K562 (cell line): ENCODE measurements at regions not wholly inside any gene's neighbourhood (a gene's known extent, or its start where the extent isn't known, plus 50 kb on each side); places are given as distances from the start of the nearest gene placed in this dataset.
"Not testable (repeated sequence)": the region's sequence is repeated elsewhere in the genome, so short reads cannot be mapped to it uniquely, and the experiment has no call there.

Source experiments
- ATAC-seq: fragments of 200-7000 bp; cut with Tn5 transposase; 3 replicates; pipeline ENCODE4 v1.9.1; 2020; ENCODE audit warnings: moderate library complexity
- BruUV-seq: library from RNA; stranded (reverse); fragments of 400-500 nt; replicated peaks from 2 replicates; lab custom pipeline; 2021; lab: Mats Ljungman, UMichigan
- CTCF ChIA-PET: fragments of 300-600 bp; formaldehyde crosslinking; extraction: SDS; loops from one replicate; lab custom pipeline; 2021; ENCODE audit warnings: low intra/inter-chr PET ratio; lab: Yijun Ruan, JAX
- POLR2A ChIA-PET: fragments of 300-600, 350-650 bp; sonication (Branson Sonifier 250); formaldehyde crosslinking; extraction: SDS; loops from one replicate; lab custom pipeline; 2021; ENCODE audit warnings: antibody characterized with exemption, inconsistent platforms; lab: Yijun Ruan, JAX
- DNase-seq, 4 experiments: peaks; one replicate each; pipeline versions ENCODE4 v3.0.0 to v3.0.0-alpha.2; 2011 to 2018; ENCODE audit warnings: low spot score in 3 of 4, mixed read lengths in 3 of 4; ENCODE audit errors: extremely low read depth in 1 of 4
- FAIRE-seq: peaks from 2 replicates; lab custom pipeline; 2011; peaks lifted over from hg19 to GRCh38; lab: Jason Lieb, UNC
- H2AFZ ChIP-seq: 2 replicates; pipeline ENCODE4 v1.6.0; 2011; ENCODE audit warnings: low read depth, low read length, control low read depth, inconsistent platforms
- H3K27ac ChIP-seq: fragments of 200-600 bp; 3 replicates; pipeline ENCODE4 v1.8.0; 2011; ENCODE audit warnings: low read depth, mild to moderate bottlenecking, control low read depth, inconsistent platforms, low read length, moderate library complexity, mixed read lengths; ENCODE audit errors: extremely low read depth
- H3K27me3 ChIP-seq, 2 experiments: fragments of 300-600 bp in 1 of 2; 2 replicates in 1 of 2; 3 replicates in 1 of 2; pipeline versions ENCODE4 v1.6.0 to v1.8.0; 2011; ENCODE audit warnings: inconsistent platforms in 2 of 2, low read length in 2 of 2, mild to moderate bottlenecking in 1 of 2, mixed read lengths in 1 of 2, moderate library complexity in 1 of 2; ENCODE audit not compliant: control insufficient read depth in 2 of 2, insufficient read depth in 2 of 2
- H3K36me3 ChIP-seq: fragments of 300-600 bp; 3 replicates; pipeline ENCODE4 v1.8.0; 2011; ENCODE audit warnings: mild to moderate bottlenecking, low read length, inconsistent platforms; ENCODE audit not compliant: control insufficient read depth, insufficient read depth
- H3K4me1 ChIP-seq, 2 experiments: fragments of 200-600 bp in 1 of 2; replicated peaks in 1 of 2; 2 replicates in 1 of 2; 3 replicates in 1 of 2; pipeline versions ENCODE4 v1.5.1 to v1.8.0; 2011; ENCODE audit warnings: inconsistent platforms in 2 of 2, low read length in 2 of 2, mild to moderate bottlenecking in 1 of 2, mixed read lengths in 1 of 2, moderate library complexity in 1 of 2; ENCODE audit not compliant: control insufficient read depth in 2 of 2, insufficient read depth in 2 of 2
- H3K4me2 ChIP-seq: 2 replicates; pipeline ENCODE4 v1.6.1; 2011; ENCODE audit warnings: low read length, control low read depth, inconsistent platforms, mixed read lengths; ENCODE audit not compliant: insufficient read depth
- H3K4me3 ChIP-seq: fragments of 200-600 bp; sonication (generic), shearing (Covaris generic); 2 replicates; pipeline ENCODE4 v1.5.1; 2016; ENCODE audit warnings: control low read depth, inconsistent platforms
- H3K79me2 ChIP-seq: fragments of 200-600 bp; 3 replicates; pipeline ENCODE4 v1.8.0; 2011; ENCODE audit warnings: low read length, inconsistent platforms; ENCODE audit not compliant: control insufficient read depth, insufficient read depth
- H3K9ac ChIP-seq, 2 experiments: 2 replicates each; pipeline versions ENCODE4 v1.6.0 to v1.6.1; 2011; ENCODE audit warnings: low read depth in 2 of 2, low read length in 2 of 2, control low read depth in 1 of 2, inconsistent platforms in 1 of 2, mild to moderate bottlenecking in 1 of 2, mixed read lengths in 1 of 2; ENCODE audit not compliant: insufficient read depth in 1 of 2
- H3K9me1 ChIP-seq: one replicate; pipeline ENCODE4 v1.6.0; 2011; ENCODE audit warnings: inconsistent platforms, mild to moderate bottlenecking, low read length, moderate library complexity; ENCODE audit not compliant: control insufficient read depth, insufficient read depth
- H3K9me3 ChIP-seq: replicated peaks from 2 replicates; pipeline ENCODE4 v1.5.1; 2011; ENCODE audit warnings: low read depth, low read length, inconsistent platforms; ENCODE audit not compliant: control insufficient read depth, insufficient read depth
- H4K20me1 ChIP-seq: replicated peaks from 2 replicates; pipeline ENCODE4 v1.6.1; 2011; ENCODE audit warnings: low read length, inconsistent platforms, mixed read lengths; ENCODE audit not compliant: control insufficient read depth, insufficient read depth
- NRF1 ChIP-seq, 2 experiments: fragments of 450-650 bp; IDR thresholded peaks in 1 of 2; conservative IDR thresholded peaks in 1 of 2; 2 replicates each; pipeline ENCODE4 v1.6.1; 2014; ENCODE audit warnings: mild to moderate bottlenecking in 2 of 2
- WGBS: fragments of 100-300 bp; shearing (Covaris generic); methylation state at CpG from one replicate; pipeline ENCODE4 v1.1.6; 2016; ENCODE audit warnings: low coverage, mixed read lengths; ENCODE audit not compliant: insufficient coverage; ENCODE audit errors: missing lambda C conversion rate; 5-methylcytosine and 5-hydroxymethylcytosine counted together
- in situ Hi-C: fragments of 300-500 bp; cut with MboI; formaldehyde crosslinking; loops from 4 replicates; pipeline ENCODE4 v1.15.0; 2018; ENCODE audit warnings: inconsistent platforms, mixed read lengths
- intact Hi-C: fragments of 100-400 bp; cut with micrococcal nuclease; formaldehyde crosslinking; loops from 2 replicates; pipeline ENCODE4 v1.14.2; 2022

DNA sequence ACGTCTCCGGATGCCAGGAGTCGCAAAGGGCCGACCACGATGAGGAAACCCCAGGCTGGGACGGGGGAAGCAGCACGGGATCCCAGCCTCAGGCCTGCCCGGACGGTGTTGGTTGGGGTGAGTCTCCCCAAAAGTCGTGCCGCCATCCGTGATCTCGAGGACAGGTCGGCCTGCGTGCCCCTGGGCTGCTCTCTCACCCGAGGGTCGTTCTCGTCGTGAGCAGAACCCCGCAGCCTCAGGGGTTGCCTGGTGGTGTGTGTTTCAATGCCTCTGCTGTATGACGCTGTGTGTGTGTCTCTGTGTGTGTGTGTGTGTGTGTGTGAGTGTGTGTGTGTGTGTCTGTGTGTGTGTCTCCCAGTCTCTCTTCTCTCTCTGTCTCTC, 664.4 kb downstream of the SPATA31A7 start:
- H3K4me3 ChIP-seq, ATAC-seq, H2AFZ ChIP-seq, H3K9me3 ChIP-seq, H3K9ac ChIP-seq, H4K20me1 ChIP-seq, H3K79me2 ChIP-seq, H3K36me3 ChIP-seq, H3K9me1 ChIP-seq, H3K27ac ChIP-seq, FAIRE-seq, H3K27me3 ChIP-seq, intact Hi-C loops, DNase-seq, H3K4me1 ChIP-seq, H3K4me2 ChIP-seq, CTCF ChIA-PET, POLR2A ChIA-PET, BruUV-seq: not testable (repeated sequence)
- TF ChIP-seq NRF1 (conservative IDR thresholded peaks at IDR 0.05 in 1 of 2, IDR thresholded peaks at IDR 0.05 in 1 of 2): peak; percentile 26 to 50; a peak in 2 of 4 replicates
- in situ Hi-C loops: loop anchor here (25.0 kb wide), 1 partner anchor 192 kb away; no protein-coding TSS in a partner anchor
- WGBS: 20% methylated on average over 5 of the region's 21 CpGs

DNA sequence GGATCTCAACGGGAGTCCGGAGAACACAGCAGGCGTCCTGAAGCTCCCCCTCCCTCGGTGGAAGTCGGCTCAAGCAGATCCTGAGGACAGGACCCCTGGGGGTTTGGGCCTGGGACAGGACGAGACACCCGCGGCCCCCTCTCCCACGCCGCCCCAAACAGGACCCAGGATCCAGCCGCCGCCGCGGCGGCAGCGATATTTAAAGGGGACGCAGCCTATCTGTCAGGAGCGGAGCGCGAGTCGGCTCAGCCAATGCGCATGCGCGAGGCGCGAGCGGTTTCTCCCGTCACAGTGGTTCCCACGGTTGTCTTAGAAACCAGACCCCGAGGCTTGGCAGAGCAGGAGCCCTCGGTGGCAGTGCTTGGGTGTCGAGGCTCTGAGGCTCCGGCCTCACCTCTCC, 666.4 kb downstream of the SPATA31A7 start:
- H3K27ac ChIP-seq, H3K4me1 ChIP-seq, H3K9me3 ChIP-seq, H4K20me1 ChIP-seq, CTCF ChIA-PET, FAIRE-seq, DNase-seq, H3K27me3 ChIP-seq, H2AFZ ChIP-seq, BruUV-seq, intact Hi-C loops, H3K4me3 ChIP-seq, H3K9ac ChIP-seq, H3K36me3 ChIP-seq, H3K79me2 ChIP-seq, H3K9me1 ChIP-seq, H3K4me2 ChIP-seq, POLR2A ChIA-PET: not testable (repeated sequence)
- peak; percentile 94 for ATAC-seq
- in situ Hi-C loops: loop anchor here (25.0 kb wide), 1 partner anchor 194 kb away; no protein-coding TSS in a partner anchor
- no CpG with 5 or more reads among the region's 33 CpGs for WGBS

DNA sequence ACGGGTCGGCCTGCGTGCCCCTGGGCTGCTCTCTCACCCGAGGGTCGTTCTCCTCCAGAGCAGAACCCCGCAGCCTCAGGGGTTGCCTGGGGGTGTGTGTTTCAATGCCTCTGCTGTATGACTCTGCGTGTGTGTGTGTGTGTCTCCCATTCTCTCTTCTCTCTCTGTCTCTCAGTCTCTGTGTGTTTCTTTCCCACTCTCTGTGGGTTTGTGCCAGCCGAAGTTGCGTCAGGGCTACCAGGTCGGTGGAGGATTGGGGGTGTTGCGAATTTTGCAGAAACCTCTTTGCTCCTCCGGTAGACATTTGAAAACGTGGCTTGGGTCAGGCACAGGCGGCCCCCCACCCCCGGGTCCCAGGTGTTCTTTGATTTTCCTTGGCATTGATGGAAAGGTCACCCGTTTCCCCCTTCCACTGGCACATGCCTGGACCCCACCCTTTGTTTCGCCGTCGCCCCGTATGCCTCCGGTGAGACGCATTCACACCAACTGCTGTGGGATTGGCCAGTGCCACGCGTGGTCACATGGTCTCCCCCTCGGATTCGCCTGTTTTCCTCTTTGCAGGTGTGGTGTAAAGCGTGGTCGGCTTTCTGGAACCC, 667.1 kb downstream of the SPATA31A7 start:
- peak; percentile 78 for FAIRE-seq
- H3K9me1 ChIP-seq, H3K27ac ChIP-seq, DNase-seq, BruUV-seq, H3K36me3 ChIP-seq, intact Hi-C loops, H3K27me3 ChIP-seq, POLR2A ChIA-PET, ATAC-seq, H2AFZ ChIP-seq, H3K4me2 ChIP-seq, H3K9ac ChIP-seq, H4K20me1 ChIP-seq, CTCF ChIA-PET, H3K4me3 ChIP-seq, H3K9me3 ChIP-seq, H3K4me1 ChIP-seq, H3K79me2 ChIP-seq: not testable (repeated sequence)
- in situ Hi-C loops: loop anchor here (25.0 kb wide), 1 partner anchor 195 kb away; no protein-coding TSS in a partner anchor
- 61% methylated on average over 5 of the region's 28 CpGs for WGBS
